HG03045 (cell line): ENCODE measurements at regions not wholly inside any gene's neighbourhood (a gene's known extent, or its start where the extent isn't known, plus 50 kb on each side); places are given as distances from the start of the nearest gene placed in this dataset.

Source experiments
- ATAC-seq: cut with Tn5 transposase; IDR thresholded peaks from one replicate; pipeline ENCODE4 v1.9.1; 2021; ENCODE audit warnings: mild to moderate bottlenecking, moderate library complexity; ENCODE audit not compliant: unreplicated experiment

DNA sequence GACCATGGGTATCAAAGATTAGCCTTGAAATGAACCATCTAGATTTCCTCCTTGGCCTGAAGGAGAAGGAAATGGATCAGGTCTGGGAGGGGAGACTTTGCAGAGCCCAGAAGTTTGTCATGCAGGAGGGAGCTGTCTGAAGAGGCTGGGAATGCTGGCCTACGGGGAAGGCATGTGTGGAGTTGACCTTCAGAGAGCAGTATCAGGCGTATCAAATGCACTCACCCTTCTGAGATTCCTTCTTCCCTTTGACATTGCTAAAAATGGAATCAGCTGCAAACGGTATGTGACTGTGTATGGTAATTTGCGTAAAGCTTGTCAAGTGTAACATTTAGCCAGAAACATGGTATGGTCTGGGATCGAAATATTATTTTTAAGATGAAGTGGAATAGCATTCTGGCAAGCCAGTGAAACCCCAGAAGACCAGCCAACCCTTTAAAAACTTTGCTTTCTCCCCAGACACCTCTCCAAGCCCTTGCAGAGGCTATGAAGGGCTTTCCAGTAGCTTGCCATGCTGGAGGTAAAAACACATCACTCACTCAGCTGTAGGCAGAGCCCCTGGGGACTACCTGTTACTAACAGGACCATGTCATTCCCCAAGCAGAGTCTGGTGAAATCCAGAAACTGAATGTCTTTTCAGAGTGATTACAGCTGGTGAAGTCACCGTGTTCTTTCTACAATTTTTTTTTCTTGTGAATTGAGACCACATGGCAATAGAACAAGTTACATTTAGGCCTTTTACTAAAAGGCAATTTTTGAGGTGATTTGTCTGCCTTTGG lies 174.7 kb upstream of the SLC24A5 start:
- ATAC-seq = no peak

DNA sequence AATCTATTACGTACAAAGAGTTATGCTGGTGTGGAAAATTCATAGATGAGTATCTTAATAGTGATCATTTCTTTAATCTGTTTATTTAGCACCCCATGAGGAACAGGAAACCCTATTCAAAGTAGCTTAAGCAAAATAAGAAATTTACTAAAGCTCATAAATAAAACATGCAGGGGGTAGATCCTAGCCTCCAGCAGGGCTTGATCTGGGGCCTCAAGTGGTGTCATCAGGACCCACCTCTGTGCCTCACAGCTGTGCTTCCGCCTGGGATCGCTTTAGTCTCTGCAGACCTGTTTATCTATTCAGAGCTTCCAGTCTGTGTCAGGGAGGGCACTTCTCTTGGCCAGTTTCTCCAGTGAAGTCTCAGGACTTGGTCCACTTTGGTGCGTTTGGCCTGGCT lies 171.0 kb upstream of the SLC24A5 start:
- no peak for ATAC-seq

DNA sequence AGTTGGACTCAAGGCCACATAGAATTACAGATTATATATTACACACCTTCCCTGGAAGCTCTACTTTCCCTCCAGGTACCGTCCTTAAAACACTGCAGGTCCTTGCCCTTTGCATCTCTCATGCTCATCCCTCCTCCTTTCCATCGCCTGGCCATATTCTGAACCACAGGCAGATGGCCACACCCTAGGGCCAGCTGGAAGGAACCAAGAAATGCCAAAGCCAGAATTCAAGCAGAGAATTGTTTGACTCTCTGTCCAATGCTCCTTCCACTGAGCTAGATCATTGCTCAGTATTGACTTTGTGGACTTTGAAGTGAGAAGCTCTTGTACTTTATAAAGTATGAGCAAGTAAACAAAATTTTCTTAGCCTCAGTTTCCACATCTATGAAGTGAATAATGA lies 170.3 kb upstream of the SLC24A5 start:
- ATAC-seq = no peak

DNA sequence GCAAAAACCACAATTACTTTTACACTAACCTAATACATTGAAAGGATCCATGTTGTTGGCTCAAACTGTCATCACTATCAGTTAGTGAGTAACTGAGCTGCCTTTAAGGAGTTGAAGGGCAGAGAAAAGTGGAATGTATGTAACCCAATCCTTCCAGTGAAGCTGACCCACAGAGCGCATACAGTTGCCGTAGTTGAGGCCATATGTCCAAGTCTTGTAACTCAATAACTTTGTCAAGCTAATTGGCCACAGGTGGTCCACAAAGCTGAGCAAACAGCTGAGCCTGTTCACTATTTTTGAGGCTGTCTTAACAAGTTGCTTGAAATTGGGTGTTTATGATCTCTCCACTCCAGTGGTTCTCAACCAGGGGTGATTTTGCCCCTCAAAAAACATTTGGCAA lies 169.0 kb upstream of the SLC24A5 start:
- no peak for ATAC-seq

DNA sequence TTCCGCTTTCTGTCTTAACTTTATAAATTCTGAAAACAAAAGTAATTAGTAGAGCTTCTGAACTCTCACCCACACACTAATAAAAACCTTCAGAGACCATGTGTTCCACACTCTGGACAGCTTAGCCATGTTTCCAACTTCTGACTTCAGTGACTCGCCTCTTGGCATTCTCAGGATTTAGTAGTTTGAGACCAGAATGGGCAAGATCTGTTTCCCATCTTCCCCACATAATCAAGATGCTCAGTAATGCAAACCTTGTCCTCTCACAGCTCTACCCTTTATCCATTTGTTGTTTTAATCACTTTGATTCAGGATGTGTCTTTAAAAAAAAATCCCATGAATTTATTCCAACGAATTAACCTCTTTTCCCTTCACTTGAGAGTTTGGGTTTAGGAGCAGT lies 166.6 kb upstream of the SLC24A5 start:
- ATAC-seq = no peak

DNA sequence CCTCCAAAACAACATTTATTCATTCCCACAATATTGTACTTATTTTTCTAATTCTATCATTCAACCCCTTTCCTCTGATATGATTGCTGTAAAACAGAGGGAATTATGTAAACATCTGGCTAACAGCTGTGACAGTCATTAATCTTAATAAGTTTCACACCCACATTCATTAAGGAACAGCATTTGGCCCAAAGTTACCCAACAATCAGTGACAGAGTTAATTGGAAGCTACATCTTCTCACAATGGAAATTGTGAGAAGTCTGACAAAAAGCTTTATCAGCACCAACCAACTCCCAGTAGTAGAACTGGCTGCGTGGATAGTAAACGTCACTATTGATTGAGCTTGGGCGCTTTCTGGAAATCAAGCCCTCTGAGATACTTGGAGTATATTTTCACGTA lies 165.8 kb upstream of the SLC24A5 start:
- no peak for ATAC-seq

DNA sequence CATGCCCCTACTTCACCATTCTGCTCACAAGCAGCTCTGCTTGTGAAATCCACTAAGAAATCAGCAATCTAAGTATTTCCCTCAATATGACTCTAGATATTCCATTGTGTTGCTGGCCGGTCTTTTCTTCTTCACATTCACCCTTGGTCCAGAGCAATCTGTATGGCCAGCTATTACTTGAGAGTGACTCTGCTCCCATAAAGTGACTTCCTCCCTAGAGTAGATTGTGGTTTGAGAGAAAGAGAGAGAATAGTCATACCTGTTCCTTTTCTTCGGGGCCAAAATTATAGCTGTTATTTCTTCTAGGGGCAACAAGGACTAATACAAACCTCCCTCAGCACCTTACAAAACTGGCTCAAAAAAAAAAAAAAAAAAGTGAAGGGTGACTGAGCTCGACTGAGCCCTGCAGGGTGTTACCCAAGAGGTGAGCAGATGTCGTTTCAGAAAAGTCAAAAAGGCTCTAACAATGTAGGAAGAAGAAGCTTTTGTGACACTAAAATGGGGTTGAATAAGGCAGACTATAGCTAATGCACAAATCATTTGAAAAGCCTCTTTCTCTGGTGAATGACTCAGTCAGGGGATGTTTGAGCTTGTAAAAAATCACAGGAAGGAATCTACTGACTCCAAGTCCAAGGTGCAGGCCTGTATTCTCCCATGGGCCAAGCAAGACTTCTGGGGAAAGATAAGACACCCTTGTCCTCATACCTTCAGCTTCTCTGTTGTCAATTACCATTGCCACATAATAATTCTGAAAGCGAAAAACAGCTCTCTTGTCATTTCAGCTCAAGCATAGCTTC lies 161.0 kb upstream of the SLC24A5 start:
- no peak for ATAC-seq

DNA sequence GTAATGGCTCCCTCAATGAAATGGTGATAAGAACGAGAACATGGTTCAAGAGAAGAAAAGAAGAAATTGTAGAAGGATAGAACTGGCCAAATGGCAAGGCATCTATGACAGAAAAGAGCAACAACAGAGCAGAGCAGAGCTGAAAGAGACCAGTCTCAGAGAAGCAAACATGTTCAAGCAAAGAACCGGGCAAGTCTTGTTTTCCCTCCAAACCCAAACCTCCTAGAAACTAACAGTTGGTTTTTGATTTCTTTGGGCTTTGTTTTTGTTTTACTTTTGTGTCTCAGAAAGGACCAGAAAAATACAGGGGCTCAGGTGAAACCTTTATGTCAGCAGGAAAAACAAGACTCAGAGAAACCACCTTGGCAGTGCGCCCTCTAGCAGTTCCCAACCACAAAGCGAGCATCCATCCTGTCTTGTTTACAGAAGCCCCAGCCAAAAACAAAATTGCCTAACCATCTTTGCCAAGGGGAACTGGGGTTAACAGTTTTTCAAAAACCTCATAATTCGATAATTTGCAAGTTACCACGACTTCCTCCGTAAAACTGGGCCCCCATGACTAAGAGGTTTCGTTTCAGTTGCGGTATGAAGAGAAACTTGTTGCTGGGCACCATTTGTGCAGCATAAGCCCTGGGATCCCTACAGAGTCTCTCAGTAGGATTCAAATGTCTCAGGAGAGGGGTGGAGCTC lies 159.2 kb upstream of the SLC24A5 start:
- ATAC-seq = peak; percentile 86

DNA sequence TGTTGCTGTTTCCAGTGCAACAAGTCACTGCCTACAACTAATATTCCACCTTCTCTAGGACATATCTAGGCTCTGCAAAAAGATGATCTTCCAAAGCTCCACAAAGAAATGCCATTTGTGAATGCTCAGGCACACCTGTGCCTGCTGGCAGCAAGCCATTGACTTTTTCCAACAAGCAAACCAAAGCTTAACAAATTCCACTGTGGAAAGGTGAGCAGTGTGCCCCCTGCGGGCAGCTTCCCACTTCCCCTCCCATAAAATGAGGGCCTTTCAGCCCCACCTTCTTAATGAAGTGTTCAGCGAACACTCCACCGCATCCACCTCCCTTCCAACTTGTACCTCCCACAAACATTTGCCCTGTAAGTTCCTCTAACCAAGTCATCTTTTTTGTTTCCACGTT lies 157.5 kb upstream of the SLC24A5 start:
- no peak for ATAC-seq

DNA sequence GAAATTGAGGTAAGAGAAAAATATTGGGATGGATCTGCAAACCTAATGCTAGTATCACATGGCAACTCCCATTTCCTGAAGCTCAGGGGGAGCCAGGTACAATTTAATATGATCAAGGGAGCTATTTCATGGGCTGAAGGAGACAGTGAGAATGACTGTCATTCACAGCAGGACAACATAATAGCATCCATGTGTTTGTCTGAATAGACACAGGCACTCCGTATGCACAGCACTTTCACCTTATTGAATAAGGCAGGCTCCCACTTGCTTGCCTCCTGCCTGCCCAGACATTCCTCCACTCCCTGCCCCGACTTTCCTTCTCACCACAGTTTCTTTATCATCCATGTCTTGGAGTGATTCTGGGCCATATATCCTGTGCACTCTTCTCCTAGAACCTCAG lies 156.6 kb upstream of the SLC24A5 start:
- no peak for ATAC-seq

DNA sequence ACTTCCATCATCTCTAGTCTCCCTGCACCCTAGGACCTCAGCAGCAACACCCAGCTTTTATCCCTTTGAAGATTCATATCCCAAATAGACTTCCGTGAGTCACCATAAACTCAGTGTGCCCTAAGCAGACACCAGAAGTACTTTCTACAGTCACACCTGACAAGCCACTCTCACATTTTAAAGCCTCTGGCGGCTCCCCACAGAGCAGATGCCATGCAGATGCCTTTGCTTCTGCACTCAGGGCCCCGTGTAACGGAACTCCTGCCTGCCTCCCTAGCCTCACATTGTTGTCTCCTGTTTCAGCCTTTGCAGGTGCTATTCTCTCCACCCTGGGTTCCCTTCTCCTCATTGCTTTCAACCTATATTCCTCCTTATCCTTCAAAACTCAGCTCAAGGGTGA lies 155.5 kb upstream of the SLC24A5 start:
- no peak for ATAC-seq

DNA sequence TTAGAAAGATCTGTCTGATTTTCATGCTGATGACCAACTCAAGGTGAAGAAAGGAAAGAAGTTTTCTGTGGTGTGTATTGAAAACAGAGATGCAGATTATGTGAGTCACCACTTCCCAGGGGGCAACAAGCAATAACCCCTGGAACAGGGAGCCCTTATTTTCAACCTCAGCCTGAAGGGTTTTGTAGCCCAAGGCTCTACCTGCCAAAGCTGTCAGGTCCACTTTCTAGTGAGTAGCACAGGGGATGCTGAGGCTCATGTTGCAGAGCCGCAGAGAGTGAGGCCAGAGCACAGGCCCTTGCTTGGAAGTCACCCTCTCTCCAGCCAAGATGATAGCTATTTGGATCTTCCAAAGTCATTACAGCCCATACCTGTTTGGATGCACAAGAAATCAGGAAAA lies 152.2 kb upstream of the SLC24A5 start:
- no peak for ATAC-seq

DNA sequence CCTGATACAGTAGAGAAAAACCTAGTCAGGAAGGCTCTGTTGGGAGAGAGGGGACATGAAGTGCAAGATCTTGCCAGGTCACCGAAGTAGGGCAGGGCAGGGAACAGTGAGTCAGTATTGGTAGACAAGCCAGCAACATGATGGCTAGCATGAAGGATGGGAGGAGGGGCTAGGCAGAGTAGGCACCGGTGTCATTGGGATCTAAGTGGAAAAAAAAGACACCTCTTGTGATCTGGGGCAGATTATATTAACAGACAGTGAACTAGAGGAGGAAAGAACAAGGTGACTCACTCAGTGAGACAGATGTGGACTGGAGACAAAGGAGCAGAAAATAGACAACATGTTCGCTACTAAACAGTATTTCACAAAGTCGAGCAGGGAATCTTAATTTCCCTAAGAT lies 149.2 kb upstream of the SLC24A5 start:
- ATAC-seq = no peak

DNA sequence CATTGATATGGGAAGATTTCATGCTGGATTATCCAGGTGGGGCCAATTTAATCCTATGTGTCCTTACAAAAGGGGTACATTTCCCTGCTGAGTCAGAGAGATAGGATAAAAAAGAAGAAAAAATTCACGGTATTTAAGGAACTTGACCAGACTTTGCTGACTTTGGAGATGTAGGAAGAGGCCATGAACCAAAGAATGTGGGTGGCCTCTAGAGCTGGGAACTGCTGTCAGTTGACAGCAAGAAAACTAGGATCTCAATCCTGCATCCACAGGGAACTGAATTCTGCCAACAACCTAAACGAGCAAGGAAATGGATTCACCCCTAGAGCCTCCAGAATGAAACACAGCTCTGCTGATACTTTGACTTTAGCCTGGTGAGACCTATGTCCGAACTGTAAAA lies 148.1 kb upstream of the SLC24A5 start:
- ATAC-seq = no peak

DNA sequence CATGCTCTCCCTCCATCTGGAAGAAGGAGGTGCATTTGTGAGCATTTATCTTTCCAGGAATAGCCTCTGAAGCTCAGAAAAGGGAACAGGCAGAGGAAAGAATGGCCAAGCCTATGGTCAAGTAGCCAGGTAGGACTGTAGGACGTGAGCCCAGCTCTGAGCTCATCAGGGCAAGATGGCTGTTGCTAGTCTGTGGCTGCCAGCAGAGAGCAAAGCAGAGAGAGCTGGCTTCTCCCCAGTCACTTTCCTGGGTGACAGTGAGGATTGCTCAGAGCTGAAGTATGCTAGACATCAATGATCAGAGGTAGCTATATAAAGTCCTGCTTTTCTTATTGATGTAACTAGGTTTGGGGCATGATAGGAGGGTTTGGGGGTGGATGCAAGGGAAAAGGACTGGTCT lies 146.1 kb upstream of the SLC24A5 start:
- no peak for ATAC-seq

DNA sequence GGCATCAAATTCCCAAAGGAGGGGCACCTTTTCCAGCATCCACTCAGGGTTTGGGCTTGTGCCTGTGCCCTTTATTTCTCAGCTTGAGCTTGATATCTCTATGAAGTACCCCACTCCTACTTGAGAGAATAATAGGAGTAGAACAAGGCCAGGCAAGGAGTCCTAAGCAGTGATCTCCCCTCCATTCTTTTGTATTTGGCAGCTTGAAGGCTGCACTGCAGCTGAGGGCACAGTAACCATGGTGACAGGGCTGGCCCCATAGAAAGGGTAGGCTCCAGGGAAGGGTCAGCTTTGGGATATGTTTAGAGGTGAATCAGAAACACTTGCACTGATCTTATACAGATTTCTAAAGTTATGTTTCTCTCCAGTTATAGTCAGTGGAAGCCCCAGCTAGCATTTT lies 145.4 kb upstream of the SLC24A5 start:
- no peak for ATAC-seq

DNA sequence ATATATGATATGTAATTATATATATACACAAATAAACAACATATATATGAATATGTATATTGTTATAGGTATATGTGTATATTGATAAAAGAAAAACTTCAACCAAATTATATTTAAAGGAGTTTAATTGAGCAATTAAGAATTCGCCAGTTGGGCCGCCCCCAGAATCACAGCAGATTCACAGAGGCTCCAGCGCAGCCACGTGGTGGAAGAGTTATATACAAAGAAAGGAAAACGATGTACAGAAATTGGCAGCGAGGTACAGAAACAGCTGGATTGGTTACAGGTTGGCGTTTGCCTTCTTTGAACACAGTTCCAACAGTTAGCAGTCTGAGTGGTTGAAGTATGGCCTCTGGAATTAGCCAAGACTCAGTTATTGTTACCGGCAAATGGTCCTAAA lies 137.3 kb upstream of the SLC24A5 start:
- ATAC-seq = no peak

DNA sequence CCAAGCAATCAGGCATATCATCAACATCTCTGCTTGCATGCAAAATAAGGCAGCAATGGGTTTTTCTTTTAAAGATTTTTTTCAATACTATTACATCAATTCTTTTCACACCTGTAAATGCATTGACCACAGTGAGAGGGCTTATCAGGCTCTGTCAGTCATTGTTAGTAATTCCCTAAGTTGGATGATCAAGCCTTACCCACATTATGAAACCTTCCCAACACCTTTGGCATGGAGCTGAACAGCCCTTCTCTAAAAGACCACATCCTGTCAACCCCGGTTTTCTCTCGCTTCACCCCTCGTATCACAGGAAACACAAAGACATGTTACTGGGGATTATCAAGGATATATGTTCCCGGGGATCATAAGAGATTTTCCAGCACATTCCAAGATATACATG lies 135.2 kb upstream of the SLC24A5 start:
- no peak for ATAC-seq

DNA sequence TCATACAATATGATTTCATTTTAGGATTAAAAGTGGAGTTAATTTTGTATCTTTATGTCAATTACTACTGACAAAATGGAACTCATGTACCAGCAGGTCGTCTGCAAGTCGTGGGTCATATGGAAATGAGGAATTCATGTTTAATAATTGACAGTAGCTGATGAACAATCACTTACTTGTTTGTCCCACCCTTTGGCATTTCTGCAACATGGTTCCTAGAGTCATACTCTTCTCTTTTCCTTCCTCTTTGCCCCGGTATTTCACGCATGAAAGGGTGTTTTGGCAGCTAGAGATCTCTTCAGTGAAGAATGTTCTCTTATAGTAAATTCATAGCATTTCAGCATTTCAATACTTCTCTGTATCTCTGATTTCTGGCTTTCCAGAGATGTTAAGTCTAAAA lies 133.3 kb upstream of the SLC24A5 start:
- ATAC-seq = peak; percentile 8

DNA sequence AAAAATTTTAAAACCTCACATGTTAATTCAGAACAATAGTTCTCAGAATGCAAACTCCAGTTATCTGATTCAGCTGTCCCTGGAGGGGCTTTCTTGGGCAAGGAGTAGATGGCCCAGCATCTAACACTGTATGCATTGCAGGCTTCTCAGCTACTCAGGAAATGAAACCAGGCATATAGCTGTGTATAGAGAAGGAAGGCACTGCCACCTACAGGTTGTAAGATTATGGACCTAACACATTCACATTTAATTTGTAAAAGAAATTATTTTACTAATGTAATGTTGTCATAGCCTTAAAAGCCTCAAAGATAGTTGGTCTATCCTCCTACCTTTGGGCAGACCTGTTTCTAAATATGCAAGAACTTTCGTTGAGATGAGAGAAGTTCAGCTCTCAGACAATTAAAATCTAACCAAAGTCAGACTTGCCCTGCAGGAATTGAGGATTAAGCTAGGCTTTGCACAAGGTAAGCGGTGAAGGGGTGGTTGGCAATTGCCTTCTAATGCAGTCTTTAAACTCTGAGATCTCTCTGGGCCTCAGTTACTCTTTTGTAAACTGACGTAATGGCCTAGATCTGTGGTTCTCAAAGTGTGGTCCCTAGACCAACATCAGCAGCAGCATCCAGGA lies 132.8 kb upstream of the SLC24A5 start:
- peak; percentile 89 for ATAC-seq

DNA sequence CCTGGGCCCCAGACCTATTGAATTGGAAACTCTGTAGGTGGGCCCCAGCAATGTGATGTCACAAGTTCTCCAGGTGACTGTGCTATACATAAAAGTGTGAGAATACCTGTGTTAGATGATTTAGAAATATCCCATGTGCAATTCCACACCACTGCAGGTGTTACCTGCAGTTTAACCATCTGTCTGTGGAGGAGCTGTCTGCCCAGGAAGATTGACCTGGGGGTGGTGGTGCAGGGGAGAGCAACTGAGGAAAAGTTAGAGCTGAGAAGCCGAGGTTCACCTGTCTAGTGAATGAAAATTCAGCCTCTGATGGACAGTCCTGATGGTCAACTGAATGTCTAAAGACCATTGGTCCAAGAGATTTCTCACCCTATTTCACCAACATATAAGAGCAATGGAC lies 132.2 kb upstream of the SLC24A5 start:
- ATAC-seq = no peak
